Fibroblast of skin of right quadriceps (primary cell): ENCODE measurements at regions not wholly inside any gene's neighbourhood (a gene's known extent, or its start where the extent isn't known, plus 50 kb on each side); places are given as distances from the start of the nearest gene placed in this dataset.
"Not testable (repeated sequence)": the region's sequence is repeated elsewhere in the genome, so short reads cannot be mapped to it uniquely, and the experiment has no call there.

ENCODE experiments used
- DNase-seq: peaks from one replicate; pipeline ENCODE4 v3.0.0-alpha.2; 2013

- DNase-seq = no peak
Observed at GRCh38 chr1:67482733-67483482, 52.7 kb upstream of the SERBP1 start.

GRCh38 chr1:67484492-67484891 is 54.3 kb upstream of the SERBP1 start:
- DNase-seq = peak; percentile 4

- peak; percentile 9 for DNase-seq
Observed at GRCh38 chr1:67485046-67485811, 55.0 kb upstream of the SERBP1 start.

GRCh38 chr1:67489643-67490042 is 59.4 kb upstream of the SERBP1 start:
- DNase-seq = peak; percentile 17

GRCh38 chr1:67491280-67491679 is 61.1 kb upstream of the SERBP1 start:
- no peak for DNase-seq

- DNase-seq = no peak
Observed at GRCh38 chr1:67493148-67493547, 62.9 kb upstream of the SERBP1 start.

GRCh38 chr1:67495327-67495726 is 65.1 kb upstream of the SERBP1 start:
- DNase-seq = no peak

- no peak for DNase-seq
Observed at GRCh38 chr1:67496329-67496728, 66.1 kb upstream of the SERBP1 start.

- DNase-seq = peak; percentile 78
Observed at GRCh38 chr1:67500413-67500959, 70.3 kb upstream of the SERBP1 start.

GRCh38 chr1:67503974-67504373 is 73.8 kb upstream of the SERBP1 start:
- no peak for DNase-seq

GRCh38 chr1:67513392-67514294 is 83.4 kb upstream of the SERBP1 start:
- not testable (repeated sequence) for DNase-seq

GRCh38 chr1:67514300-67514699 is 84.1 kb upstream of the SERBP1 start:
- DNase-seq = no peak

- DNase-seq = no peak
Observed at GRCh38 chr1:67514786-67515185, 84.6 kb upstream of the SERBP1 start.

GRCh38 chr1:67515324-67516080 is 85.3 kb upstream of the SERBP1 start:
- no peak for DNase-seq

- no peak for DNase-seq
Observed at GRCh38 chr1:67517046-67517445, 86.8 kb upstream of the SERBP1 start.

- DNase-seq = no peak
Observed at GRCh38 chr1:67522001-67522441, 91.8 kb upstream of the SERBP1 start.

- DNase-seq = no peak
Observed at GRCh38 chr1:67522793-67523192, 92.6 kb upstream of the SERBP1 start.

- no peak for DNase-seq
Observed at GRCh38 chr1:67524143-67525052, 94.2 kb upstream of the SERBP1 start.

GRCh38 chr1:67525053-67525760 is 95.0 kb upstream of the SERBP1 start:
- no peak for DNase-seq

- no peak for DNase-seq
Observed at GRCh38 chr1:67528141-67528540, 97.9 kb upstream of the SERBP1 start.
